Ascending aorta (tissue), 2 donors: ENCODE measurements at regions not wholly inside any gene's neighbourhood (a gene's known extent, or its start where the extent isn't known, plus 50 kb on each side); places are given as distances from the start of the nearest gene placed in this dataset.

Source experiments
- DNase-seq, 2 donors: peaks; one replicate each; pipeline ENCODE4 v3.0.0-alpha.2; 2019; ENCODE audit warnings: low spot score in 2 of 2
- H3K27ac ChIP-seq, 2 donors: fragments of 200-600 bp; sonication (generic); one replicate each; pipeline ENCODE4 v1.5.1; 2016 to 2017; ENCODE audit warnings: mild to moderate bottlenecking in 1 of 2
- H3K27me3 ChIP-seq: fragments of 200-600 bp; sonication (generic); one replicate; pipeline ENCODE4 v1.5.1; 2017
- H3K36me3 ChIP-seq, 2 donors: fragments of 200-600 bp; sonication (generic); one replicate each; pipeline ENCODE4 v1.5.1; 2016
- H3K4me1 ChIP-seq, 2 donors: fragments of 200-600 bp; sonication (generic); one replicate each; pipeline ENCODE4 v1.5.1; 2016 to 2017; ENCODE audit warnings: mild to moderate bottlenecking in 1 of 2
- H3K4me3 ChIP-seq, 2 donors: fragments of 200-600 bp; sonication (generic); one replicate each; pipeline ENCODE4 v1.5.1; 2016 to 2017; ENCODE audit warnings: mild to moderate bottlenecking in 1 of 2
- H3K9me3 ChIP-seq, 2 donors: fragments of 200-600 bp; sonication (generic); one replicate each; pipeline ENCODE4 v1.5.1; 2016
- intact Hi-C: fragments of 100-400 bp; cut with DNase I; formaldehyde crosslinking; loops from one replicate; pipeline ENCODE4 v1.15.1; 2023
- TF ChIP-seq, protein P1 (sequence below), 3 experiments: fragments of 200-600 bp in 2 of 3; fragments of 450-650 bp in 1 of 3; sonication (generic) in 2 of 3; IDR thresholded peaks; one replicate each; pipeline ENCODE4 v1.5.1; 2016 to 2019; ENCODE audit warnings: antibody characterized with exemption in 3 of 3, mild to moderate bottlenecking in 1 of 3, moderate library complexity in 1 of 3

DNA sequence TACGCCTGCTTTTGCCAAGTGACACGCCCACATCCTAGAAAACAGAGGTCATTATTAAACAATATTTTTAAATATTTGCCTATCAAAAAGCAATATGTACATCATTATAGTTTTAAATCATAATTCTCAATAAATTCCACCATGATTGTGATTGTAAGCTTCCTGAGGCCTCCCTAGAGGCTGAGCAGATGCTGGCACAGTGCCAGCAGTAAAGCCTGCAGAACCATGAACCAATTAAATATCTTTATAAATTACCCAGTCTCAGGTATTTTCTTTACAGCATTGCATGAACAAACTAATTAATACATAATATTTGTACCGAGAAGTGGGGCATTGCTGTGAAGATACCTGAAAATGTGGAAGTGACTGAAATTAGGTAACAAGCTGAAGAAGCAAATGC, 174.7 kb upstream of the TMEM196 start:
- Histone ChIP-seq H3K27ac (no peak overlapping the region), H3K4me1 (no peaks in the 10 kb centered on the region), H3K27me3 (no peaks in the 10 kb centered on the region), H3K36me3 (no peaks in the 10 kb centered on the region), H3K4me3 (no peak overlapping the region), H3K9me3 (no peaks in the 10 kb centered on the region)
- TF ChIP-seq, protein P1, sequence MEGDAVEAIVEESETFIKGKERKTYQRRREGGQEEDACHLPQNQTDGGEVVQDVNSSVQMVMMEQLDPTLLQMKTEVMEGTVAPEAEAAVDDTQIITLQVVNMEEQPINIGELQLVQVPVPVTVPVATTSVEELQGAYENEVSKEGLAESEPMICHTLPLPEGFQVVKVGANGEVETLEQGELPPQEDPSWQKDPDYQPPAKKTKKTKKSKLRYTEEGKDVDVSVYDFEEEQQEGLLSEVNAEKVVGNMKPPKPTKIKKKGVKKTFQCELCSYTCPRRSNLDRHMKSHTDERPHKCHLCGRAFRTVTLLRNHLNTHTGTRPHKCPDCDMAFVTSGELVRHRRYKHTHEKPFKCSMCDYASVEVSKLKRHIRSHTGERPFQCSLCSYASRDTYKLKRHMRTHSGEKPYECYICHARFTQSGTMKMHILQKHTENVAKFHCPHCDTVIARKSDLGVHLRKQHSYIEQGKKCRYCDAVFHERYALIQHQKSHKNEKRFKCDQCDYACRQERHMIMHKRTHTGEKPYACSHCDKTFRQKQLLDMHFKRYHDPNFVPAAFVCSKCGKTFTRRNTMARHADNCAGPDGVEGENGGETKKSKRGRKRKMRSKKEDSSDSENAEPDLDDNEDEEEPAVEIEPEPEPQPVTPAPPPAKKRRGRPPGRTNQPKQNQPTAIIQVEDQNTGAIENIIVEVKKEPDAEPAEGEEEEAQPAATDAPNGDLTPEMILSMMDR (IDR thresholded peaks at IDR 0.05), result no peak
- no peak for DNase-seq
- intact Hi-C loops, result no loop called here

DNA sequence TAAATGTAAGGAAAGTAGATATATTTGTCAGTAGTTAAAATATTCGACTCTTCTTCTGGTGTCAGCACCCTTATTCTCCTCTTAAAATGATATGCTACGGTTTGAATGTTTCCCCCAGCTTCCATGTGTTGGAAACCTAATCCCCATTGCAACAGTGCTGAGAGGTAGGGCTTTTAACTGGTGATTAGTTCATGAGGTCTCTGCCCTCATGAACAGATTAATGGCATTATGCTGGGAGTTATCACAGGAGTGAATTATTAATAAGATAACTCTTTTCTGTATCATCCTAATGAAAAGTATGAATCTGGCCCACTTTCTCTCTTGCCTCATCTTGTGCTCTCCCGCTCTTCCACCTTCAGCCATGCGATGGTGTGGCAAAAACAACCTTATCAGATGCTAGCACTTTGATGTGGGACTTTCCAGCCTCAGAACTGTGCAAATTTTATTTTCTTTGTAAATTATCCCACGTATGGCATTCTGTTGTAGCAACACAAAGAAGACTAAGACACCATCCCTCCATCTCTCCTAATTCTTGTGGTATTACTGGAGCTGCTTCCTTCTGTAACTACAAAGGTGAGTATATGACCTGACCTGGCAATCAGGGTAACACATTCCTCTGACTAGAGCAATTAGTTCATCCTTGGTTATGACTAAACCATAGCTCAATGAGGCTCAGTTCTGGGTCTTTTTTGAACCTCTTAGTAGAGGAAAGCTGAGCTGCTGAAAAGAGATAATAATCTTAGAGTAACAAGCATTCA, 171.1 kb upstream of the TMEM196 start:
- TF ChIP-seq, protein P1 (IDR thresholded peaks at IDR 0.05), result no peak
- intact Hi-C loops, result no loop called here
- no peak overlapping the region for H3K27ac ChIP-seq

DNA sequence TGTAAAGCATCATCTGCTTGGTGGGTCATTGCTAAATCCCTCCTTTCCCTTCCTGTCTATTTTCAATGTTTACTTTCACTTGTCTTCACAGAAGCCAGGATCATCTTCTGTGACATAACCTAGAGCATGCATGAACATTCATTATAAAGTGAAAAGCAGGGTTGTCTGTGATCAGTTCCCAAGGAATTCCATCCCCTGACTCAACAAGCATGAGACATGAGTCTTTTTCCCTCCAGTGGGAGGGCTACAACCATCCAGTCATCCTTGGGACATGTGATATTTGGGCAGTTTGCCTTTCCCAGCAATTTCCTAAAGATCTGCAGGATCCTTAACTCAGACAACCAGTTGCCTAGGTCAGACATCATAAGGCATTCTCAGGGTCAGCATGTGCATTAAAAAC, 166.3 kb upstream of the TMEM196 start:
- no peak for DNase-seq
- Histone ChIP-seq H3K27ac (no peak overlapping the region), H3K4me1 (no peaks in the 10 kb centered on the region), H3K9me3 (peaks cover 0 to 18% of the 10 kb centered on the region in 2 donors), H3K27me3 (no peaks in the 10 kb centered on the region), H3K4me3 (no peak overlapping the region), H3K36me3 (no peaks in the 10 kb centered on the region)
- TF ChIP-seq, protein P1 (IDR thresholded peaks at IDR 0.05), result no peak
- intact Hi-C loops, result no loop called here

More for the DNA sequence above, 171.1 kb upstream of the TMEM196 start:
- H3K4me3 ChIP-seq, result no peak overlapping the region
- no peak for DNase-seq
- H3K4me1 ChIP-seq, result no peaks in the 10 kb centered on the region
- no peaks in the 10 kb centered on the region for H3K36me3 ChIP-seq
- no peaks in the 10 kb centered on the region for H3K9me3 ChIP-seq
- H3K27me3 ChIP-seq, result no peaks in the 10 kb centered on the region

DNA sequence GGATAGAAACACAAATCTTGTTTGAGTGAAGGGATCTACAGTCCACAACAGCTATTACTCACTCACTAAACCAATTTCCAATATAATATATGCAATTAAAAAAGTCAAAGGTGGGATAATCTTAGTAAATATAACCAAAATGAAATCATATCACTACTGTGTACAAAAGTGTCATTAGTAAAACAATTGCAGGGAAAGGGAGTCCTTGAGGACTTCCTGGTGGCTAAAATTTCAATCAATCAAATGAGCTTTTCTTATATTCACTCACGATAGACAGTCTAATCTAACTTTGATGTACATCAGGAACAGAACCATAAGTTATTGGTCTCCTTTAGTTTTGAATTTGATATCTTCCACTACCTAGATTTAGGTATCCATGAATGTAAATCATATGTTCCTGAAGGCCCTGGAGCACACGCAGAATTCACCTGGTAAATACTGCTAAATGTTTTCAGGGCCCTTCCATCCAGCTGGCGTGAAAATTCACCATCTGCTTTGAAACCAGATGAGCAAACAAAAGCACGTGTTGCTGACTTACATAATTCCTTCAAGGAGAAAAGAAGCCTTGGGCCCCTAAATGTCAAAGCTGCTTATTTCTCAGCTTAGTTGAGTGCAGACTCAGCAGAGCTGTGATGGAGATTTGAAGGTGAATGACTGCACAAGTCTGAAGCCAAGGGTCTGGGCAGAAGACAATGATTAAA, 159.3 kb upstream of the TMEM196 start:
- H3K4me3 ChIP-seq, result no peak overlapping the region
- no peak for DNase-seq
- H3K4me1 ChIP-seq, result no peaks in the 10 kb centered on the region
- intact Hi-C loops, result no loop called here
- TF ChIP-seq, protein P1 (IDR thresholded peaks at IDR 0.05), result no peak
- no peaks in the 10 kb centered on the region for H3K27me3 ChIP-seq
- H3K9me3 ChIP-seq, result peaks cover 0 to 18% of the 10 kb centered on the region in 2 donors
- H3K36me3 ChIP-seq, result no peaks in the 10 kb centered on the region
- H3K27ac ChIP-seq, result no peak overlapping the region

DNA sequence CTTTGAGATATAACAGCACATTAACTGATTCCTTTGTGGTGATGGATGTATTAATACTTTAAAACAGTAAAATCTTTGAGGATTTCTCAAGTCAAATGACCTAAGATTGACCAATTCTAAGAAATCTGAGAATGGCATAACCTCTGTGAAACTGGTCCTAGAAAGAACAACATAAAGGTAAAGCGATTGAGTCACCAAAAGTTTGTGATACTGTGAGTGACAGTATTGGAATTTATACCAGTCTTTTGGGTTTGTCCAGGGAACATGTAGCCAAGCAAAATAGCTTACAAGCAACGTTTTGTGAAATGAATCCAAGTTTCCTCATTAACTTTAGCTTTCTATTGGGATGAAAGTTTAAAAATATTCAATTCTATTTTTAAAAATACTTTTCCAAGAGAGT, 157.4 kb upstream of the TMEM196 start:
- H3K4me1 ChIP-seq, result no peaks in the 10 kb centered on the region
- no peak overlapping the region for H3K4me3 ChIP-seq
- TF ChIP-seq, protein P1 (IDR thresholded peaks at IDR 0.05), result no peak
- intact Hi-C loops, result no loop called here
- H3K9me3 ChIP-seq, result peaks cover 0 to 7% of the 10 kb centered on the region in 2 donors
- no peaks in the 10 kb centered on the region for H3K36me3 ChIP-seq
- H3K27ac ChIP-seq, result no peak overlapping the region
- no peak for DNase-seq
- no peaks in the 10 kb centered on the region for H3K27me3 ChIP-seq
